ENCODE measurements at regions not wholly inside any gene's neighbourhood (a gene's known extent, or its start where the extent isn't known, plus 50 kb on each side); places are given as distances from the start of the nearest gene placed in this dataset.

DNA sequence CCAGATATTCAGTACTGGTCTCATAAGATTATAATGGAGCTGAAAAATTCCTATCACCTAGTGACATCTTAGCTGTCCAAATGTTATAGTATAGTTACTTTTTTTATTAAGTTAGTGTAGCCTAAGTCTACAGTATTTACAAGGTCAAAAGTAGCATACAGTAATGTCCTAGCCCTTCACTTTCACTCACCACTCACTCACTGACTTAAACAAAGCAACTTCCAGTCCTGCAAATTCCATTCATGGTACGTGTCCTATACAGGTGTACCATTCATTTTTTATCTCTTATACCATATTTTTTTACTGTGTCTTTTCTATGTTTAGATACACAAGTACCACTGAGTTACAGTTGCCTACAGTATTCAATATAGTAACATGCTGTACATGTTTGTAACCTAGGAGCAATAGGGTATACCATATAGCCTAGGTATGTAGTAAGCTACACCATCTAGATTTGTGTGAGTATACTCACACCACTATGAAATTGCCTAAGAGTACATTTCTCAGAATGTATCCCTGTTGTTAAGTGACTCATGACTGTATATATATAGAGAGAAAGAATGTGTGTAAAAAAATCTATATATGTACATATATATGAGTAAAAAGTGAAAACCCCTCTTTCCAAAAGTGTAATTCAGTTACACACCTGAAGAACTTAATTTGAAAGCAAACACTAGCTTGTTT lies 234.8 kb upstream of the WWC1 start:
- DNase-seq (ENCODE audit: extremely low spot score, insufficient read length, low read depth), result no peak
- FAIRE-seq, result no peak

DNA sequence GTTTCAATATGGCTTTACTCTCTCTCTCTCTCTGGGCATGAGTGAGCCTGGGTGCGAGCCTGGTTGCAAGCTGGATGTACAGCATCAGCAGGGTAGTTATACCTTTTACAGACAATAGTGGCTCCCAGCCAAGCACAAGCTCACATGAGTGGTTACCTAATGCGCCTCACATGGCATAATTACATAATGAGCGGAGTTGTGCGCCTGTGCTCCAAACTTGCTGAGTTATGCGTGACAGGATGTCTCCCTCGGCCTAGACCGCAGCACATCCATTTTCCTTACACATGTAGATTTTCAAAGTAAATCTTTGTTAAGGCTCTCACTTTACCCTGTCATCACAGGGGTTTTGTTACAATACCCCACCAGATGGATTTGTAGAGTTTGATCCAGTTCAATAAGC lies 233.5 kb upstream of the WWC1 start:
- no peak for DNase-seq (ENCODE audit: extremely low spot score, insufficient read length, low read depth)
- no peak for FAIRE-seq

DNA sequence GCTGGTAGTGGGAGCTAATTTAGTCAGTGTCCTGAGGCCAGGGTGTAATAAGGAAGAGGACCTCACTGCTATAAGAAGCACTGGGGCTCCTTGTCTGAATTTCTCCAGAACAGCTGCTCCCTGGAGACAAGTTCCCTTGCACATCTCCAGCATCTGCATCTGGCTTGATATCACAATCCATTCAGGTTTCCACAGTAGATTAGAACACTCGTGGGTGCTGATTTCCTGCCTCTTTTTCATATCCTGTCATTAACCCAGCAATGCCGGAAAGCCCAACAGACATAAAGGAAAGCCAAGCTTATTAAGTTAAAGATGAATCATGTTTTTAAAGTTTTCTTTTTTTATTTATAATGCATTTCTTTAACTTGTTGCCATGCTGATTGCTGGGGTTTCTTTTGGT lies 232.3 kb upstream of the WWC1 start:
- DNase-seq (ENCODE audit: extremely low spot score, insufficient read length, low read depth) (no peak), FAIRE-seq (no peak)

DNA sequence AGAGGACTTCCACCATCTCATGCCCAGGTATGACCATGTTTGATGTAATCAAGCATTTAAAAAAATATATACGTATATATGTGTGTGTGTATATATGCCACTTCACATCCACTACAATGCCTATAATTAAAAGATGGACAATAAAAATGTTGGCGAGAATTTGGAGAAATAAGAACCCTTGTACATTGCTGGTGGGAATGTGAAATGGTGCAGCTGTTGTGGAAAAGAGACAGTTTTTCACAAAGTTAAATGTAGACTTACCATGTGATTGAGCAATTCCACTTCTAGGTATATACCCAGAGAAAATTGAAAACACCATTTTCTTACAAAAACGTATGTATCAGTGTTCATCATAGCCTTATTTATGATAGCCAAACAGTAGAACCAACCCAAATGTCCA lies 229.2 kb upstream of the WWC1 start:
- no peak for DNase-seq (ENCODE audit: extremely low spot score, insufficient read length, low read depth)

DNA sequence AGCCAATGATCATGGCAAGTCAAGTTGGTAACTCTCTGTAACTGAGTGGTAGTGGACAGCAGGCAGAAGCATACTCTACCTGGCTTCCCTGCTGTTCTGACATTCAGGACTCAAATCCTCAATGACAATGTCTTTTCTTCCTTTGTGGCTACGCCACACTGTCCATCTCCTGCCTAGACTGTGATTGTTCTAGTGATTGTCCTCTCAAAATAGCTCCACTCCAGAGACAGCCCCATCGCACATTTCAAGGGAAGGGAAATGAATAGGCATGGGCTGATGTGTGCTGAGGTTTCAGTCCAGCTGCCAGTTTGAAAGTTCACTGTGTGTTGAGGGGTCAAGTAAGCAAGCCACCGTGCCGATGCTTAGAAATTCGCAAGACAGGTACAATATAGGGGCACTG lies 227.0 kb upstream of the WWC1 start:
- DNase-seq (ENCODE audit: extremely low spot score, insufficient read length, low read depth), result no peak
- no peak for FAIRE-seq

More for the DNA sequence above, 229.2 kb upstream of the WWC1 start:
- FAIRE-seq, result no peak

DNA sequence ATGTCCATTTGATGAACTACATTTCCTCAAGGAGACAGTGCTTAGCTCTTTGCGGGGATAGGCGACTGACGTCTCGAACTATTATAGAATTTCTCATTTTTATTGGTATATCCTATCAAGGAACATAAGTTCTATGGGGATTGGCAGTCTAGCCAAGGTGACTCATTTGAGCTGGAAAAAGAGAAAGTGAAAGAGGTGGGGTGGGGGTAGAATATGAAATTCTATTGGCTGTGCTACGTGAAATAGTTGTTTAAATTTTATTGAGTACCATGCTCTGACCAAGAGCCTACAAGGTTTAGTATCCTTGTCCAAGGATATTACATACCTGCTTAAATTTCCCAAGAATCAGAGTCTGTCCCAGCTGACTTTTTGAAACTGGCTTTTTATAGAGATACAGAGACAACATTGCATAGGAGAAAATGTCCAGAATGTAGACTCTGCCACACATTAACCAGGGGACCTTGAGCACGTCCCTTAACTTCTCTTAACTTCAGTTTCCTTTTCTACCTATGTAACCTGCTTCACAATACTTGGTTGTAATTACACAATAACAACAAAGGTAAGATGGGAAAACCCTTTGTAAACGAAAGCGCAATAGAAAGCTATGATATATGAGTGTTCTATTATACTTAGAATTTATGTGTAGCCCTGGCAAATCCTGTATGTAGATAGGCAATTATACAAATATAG lies 226.4 kb upstream of the WWC1 start:
- no peak for FAIRE-seq
- no peak for DNase-seq (ENCODE audit: extremely low spot score, insufficient read length, low read depth)

DNA sequence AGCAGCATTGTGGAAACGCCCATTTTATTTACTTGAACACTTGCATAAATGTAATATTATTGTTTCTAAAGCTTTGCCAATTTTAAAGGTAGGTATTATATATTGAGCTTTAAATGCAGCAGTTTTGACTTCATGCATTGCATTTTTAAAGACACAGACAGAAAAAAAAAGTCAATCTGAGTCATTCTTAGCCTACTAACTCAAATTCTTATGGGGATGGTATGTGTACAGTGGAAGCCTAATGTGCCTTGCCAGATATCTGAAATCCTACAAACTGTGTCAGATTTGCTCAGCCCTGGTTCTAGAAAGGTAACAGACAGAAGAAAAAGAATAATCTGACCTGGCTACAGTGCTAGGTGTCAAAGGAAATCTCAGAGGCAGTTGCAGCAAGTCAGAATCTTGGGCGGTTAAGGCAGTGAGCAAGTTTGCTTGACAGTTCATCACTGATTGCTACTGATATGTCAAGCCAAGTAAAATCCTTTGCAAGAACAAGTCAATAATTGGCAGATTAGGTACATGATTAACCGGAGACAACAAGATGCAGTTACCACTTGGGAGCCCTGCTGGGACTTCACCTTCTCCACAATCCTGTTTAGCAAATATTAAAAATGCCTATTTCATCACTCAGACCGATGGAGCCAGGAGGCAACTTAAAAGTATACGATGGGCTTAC lies 224.8 kb upstream of the WWC1 start:
- FAIRE-seq (no peak), DNase-seq (ENCODE audit: extremely low spot score, insufficient read length, low read depth) (no peak)

DNA sequence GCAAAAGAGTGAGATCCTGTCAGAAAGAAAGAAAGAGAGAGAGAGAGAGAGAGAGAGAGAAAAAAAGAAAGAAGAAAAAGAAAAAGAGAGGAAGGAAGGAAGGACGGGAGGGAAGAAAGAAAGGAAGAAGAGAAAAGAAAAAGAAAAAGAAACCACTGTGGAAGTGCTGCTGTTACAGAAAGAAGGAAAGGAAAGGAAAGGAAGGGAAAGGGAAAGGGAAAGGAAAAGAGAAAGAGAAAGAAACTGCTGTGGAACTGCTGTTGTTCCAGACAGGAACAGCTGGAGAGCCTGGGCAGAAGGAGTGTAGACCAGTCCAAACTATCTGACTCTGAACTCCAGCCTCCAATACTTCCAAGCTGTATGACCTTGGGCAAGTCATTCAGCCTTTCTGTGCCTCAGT lies 220.7 kb upstream of the WWC1 start:
- FAIRE-seq, result no peak

DNA sequence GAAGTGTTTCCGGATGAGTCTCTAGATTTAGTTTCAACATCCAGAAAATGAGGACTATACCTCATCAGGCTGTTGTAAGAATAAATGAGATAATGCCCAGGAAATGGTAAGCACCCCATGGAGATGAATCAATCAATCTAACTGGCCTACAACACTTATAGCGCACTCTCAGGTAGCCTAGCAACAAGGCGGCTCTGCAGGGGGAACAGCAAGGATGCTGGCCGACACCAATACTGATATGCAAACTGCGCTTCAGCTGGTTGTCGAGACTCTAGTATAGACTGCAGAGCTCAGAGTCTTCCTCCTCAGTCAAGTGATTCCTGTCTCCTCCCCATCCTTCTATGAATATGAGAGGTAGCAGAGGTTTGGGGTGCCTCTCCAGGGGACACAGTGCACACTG lies 218.8 kb upstream of the WWC1 start:
- FAIRE-seq, result no peak
- no peak for DNase-seq (ENCODE audit: extremely low spot score, insufficient read length, low read depth)

More for the DNA sequence above, 220.7 kb upstream of the WWC1 start:
- no peak for DNase-seq (ENCODE audit: extremely low spot score, insufficient read length, low read depth)

DNA sequence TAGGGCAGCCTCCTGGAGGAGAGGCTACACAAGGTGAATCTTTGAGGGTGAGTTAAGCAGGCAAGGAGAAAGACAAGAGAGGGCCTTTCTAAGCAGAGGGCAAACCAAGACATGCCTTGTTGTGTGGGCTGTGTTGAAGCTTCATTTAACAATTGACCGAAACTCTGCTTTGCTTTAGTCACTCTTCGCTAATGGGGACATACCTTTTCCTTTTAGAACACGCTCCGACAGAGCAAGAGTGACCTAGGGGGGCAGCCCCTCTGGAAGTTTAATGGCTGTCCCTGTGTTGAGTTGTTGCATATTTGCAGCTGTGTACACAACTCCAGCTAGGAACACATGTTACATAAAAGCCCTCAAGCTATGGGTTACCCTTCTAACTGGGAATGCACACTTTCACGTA lies 218.1 kb upstream of the WWC1 start:
- FAIRE-seq (no peak), DNase-seq (ENCODE audit: extremely low spot score, insufficient read length, low read depth) (no peak)

DNA sequence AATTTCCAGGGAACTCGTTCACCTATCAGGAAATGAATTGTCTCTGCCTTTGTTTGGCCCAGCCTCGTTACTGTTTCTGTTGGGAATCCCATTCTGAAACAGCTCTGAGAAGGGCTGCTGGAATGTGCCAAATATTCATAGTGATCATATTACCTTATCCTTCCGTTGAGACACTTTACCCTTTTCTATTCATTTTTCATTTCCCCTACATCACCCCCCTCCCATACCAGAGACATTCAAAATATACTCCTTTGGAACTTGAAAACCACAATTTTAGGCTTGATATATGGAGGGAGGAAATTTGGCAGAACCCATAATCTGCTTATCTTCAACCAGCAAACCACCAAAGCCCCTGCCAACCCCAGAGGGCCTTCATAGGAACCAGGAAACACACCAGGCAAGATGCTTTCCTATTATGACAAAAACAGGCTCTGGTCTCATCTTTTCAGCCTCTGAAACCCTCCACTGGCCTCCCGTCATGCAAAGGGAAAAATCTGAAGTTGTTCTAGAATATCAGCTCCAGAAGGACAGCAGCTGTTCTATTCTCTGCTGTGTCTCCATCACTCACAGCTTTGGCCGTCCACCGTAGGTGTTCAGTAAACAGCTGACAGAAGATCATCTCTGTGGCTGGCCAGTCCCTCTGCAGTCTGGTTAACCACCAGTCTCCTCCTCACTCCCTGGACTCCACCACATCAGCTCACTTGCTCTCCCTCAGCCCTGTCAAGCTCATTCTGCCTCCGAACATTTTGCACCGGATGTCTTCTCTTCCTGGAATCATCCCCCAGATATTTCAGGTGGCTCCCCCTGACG lies 217.2 kb upstream of the WWC1 start:
- DNase-seq (ENCODE audit: extremely low spot score, insufficient read length, low read depth), result no peak
- no peak for FAIRE-seq

DNA sequence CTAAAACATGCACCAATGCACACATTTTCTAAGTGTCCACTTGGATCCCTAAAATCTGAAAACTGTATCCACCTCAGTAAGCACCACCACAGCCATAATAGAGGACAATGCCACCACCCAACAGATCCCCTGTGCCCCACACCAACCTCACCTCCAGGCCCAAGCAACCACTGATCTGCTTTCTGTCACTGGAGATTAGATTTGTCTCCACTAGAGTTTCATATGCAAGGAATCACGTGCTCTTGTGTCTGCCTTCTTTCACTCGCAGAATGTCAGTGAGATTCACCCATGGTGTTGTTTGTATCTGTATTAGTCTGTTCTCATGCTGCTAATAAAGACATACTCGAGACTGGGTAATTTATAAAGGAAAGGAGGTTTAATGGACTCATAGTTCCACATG lies 216.1 kb upstream of the WWC1 start:
- DNase-seq (ENCODE audit: extremely low spot score, insufficient read length, low read depth), result no peak
- no peak for FAIRE-seq

DNA sequence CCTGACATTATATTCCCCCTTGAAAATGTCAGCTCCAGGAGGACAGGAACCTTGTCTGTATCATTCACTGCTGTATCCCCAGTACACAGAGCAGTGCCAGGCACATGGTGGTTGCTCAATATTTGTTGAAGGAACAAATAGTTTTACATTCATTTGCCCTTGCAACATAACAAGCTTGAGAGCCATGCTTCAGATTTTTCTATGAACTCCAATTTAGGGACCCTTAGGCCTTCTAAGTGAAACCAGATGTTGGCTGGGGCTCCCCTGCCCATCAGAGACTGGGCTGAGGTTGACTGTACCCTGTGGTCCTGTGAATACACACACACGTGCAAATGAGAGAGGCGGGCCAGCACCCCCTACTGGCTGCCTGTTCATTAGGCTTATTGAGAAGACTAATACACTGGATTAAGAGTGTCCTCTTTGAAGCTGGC lies 214.9 kb upstream of the WWC1 start:
- FAIRE-seq, result no peak
- no peak for DNase-seq (ENCODE audit: extremely low spot score, insufficient read length, low read depth)

DNA sequence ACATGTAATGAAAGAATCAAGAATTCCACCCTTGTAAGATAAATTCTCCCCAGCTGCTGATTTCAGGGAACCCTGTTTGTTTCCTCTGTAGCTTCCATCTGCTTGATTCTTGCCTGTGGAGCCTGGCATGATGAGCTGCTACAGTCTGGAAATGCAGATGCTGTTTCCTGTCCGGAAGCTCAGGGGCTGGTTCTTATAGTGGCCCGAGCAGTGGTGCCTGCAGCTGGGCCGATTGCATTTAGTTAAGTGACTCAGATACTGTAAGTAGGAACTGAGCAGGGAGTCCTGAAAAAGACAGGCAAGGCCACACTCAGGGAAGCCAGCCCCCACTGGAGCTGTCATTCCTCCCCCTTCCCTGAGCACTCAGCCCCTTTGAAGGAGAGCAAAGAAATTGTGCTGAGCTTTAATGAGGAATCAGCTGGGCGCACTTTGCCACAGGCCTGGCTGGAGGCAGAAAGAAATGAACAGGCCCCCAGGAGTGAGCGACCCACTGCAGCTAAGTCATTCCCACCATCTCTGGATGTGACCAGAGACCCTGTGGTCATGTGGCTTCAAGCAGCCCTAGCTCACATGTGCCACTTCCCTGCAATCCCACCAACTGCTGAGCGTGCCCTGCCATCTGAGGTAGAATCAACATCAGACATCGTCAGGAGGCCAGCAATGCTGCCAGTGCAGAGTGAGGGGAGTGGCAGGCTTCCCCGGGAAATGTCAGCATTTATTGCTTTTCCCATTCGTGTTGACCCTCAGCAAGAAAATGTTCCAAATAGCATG lies 206.0 kb upstream of the WWC1 start:
- FAIRE-seq (no peak), DNase-seq (ENCODE audit: extremely low spot score, insufficient read length, low read depth) (no peak)

DNA sequence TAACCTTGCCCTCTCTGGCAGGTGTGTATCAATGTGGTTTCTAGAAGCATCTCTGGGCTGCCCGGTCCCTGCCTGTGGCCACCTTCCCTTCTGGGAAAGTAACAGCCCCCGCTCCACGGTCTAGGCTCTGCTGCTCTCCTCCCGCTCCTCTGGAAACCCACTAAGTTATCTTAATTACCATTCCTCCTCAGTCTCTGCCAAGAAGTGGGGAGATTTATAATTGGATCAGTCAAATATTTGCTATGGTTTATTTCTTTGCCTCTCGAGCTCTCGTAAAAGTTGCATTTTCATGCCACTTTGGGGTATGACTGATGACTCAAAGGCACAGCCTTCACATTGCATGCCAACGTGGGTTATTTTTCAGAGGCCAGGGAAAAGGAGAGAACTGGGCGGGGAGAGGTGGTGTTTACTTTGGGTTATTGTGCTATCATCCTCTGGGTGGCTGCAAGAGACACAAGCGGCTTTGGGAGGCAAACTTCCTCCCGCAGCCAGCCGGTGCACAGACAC lies 205.3 kb upstream of the WWC1 start:
- DNase-seq (ENCODE audit: extremely low spot score, insufficient read length, low read depth), result no peak
- no peak for FAIRE-seq

DNA sequence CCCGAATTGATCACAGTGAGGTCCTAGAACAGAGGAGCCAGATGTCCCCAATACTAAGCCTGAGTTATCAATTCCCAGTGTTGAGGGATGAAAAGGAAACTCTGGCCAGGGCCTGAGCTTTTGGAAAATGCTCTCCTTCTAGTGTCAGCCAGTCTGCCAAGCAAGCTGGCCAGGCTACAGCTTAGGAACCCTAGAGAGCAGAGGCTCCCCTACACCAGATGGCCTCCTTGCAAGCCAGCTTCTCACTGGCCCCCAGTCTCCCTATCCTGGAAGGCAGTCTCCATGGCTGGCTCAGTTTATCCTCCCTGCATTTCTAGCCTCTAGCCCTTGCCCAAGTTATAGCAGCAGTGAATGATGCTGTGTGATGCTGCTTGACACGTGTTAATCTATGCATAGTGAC lies 204.7 kb upstream of the WWC1 start:
- DNase-seq (ENCODE audit: extremely low spot score, insufficient read length, low read depth) (no peak), FAIRE-seq (no peak)

DNA sequence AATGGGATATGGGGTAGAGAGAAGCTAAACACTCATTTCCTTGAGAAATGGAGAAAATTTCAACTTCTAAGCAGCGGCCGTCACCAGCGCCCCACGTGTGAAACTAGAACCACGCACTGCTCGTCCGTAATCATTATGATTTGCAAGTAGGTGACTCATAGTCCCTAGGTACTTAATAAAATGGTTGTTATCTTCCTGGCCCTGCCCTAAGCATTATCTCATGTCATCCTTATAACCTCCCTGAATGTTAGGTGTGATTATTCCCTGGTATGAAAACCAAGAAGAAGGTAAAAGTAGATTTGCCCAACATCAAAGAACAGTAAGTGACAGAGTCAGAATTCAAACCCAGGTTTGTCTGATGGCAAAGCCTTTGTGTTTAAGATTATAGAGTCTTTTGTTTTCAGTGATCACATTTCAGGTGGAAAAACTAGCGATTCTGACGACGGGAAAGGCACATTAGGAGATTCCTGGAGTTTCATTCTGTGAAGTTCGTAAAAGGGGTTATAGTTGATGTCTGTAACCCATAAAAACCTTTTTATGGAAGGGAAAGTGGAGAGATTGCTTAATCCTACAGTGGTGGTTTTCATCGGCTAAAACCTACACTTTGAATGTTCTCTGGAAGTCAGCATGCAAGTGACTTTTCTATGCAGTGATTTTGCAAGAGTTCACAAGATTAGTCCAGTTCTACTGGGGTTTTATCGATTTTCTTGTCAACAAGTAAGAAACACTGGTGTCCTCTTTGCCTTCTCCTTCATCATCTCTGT lies 202.9 kb upstream of the WWC1 start:
- FAIRE-seq, result no peak

DNA sequence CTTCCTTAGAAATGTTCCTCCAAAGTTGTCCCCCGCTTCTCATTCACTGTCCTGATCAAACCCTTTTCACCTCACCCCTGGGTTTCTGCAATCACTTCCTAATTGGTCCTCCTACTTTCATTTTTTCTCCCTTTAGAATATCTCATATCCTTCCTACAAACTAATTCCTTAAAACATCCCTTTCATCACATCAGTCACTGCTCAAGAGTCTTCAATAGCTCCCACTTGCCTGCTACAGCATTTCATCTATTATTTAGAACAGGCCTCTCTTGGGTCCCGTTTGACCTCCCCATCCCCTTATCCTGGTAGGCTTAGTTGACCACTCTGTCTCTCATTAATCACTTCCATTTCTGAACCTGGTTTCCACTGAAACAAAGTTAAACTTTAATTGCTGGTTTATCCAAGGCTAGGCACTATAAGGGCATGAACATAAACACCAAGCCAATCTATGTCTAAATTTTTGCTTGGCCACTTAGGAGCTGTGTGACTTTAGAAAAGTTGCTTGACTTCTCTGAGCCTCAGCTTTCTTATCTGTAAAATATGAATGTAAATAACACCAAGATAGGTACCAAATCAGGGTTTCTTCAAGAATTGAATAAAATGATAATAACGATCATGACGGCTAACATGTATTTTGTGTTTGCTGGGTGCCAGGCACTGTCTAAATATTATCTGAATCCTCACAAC lies 202.1 kb upstream of the WWC1 start:
- DNase-seq (ENCODE audit: extremely low spot score, insufficient read length, low read depth), result no peak
- FAIRE-seq, result no peak

More for the DNA sequence above, 202.9 kb upstream of the WWC1 start:
- DNase-seq (ENCODE audit: extremely low spot score, insufficient read length, low read depth), result no peak

Measured in GM18507 (cell line).